ENCODE measurements at regions not wholly inside any gene's neighbourhood (a gene's known extent, or its start where the extent isn't known, plus 50 kb on each side); places are given as distances from the start of the nearest gene placed in this dataset.

- Histone ChIP-seq H3K27ac (no peak overlapping the region), H3K4me3 (no peak overlapping the region), H3K27me3 (no peaks in the 10 kb centered on the region), H3K4me1 (no peaks in the 10 kb centered on the region), H3K9me3 (peaks cover 0 to 21% of the 10 kb centered on the region in 2 donors), H3K36me3 (no peaks in the 10 kb centered on the region)
- TF ChIP-seq CTCF (IDR thresholded peaks at IDR 0.05), result no peak
- no peak for DNase-seq (ENCODE audit: low spot score)
Observed at GRCh38 chr5:167230414-167230813, 1061.0 kb upstream of the WWC1 start.

GRCh38 chr5:167232675-167233311, 1058.7 kb upstream of the WWC1 start:
- DNase-seq (ENCODE audit: low spot score), result no peak
- H3K27me3 ChIP-seq, result no peaks in the 10 kb centered on the region
- no peak for TF ChIP-seq CTCF (IDR thresholded peaks at IDR 0.05)
- H3K4me3 ChIP-seq, result no peak overlapping the region
- H3K27ac ChIP-seq, result no peak overlapping the region
- no peaks in the 10 kb centered on the region for H3K36me3 ChIP-seq
- H3K9me3 ChIP-seq, result peaks cover 0 to 13% of the 10 kb centered on the region in 2 donors
- no peaks in the 10 kb centered on the region for H3K4me1 ChIP-seq

- H3K27ac ChIP-seq, result no peak overlapping the region
- no peak for DNase-seq (ENCODE audit: low spot score)
- H3K4me1 ChIP-seq, result no peaks in the 10 kb centered on the region
- TF ChIP-seq CTCF (IDR thresholded peaks at IDR 0.05), result no peak
- H3K4me3 ChIP-seq, result no peak overlapping the region
- H3K9me3 ChIP-seq, result peaks cover 0 to 5% of the 10 kb centered on the region in 2 donors
- H3K36me3 ChIP-seq, result no peaks in the 10 kb centered on the region
- no peaks in the 10 kb centered on the region for H3K27me3 ChIP-seq
Observed at GRCh38 chr5:167233507-167234220, 1057.8 kb upstream of the WWC1 start.

- DNase-seq (ENCODE audit: low spot score), result no peak
- Histone ChIP-seq H3K4me1 (no peaks in the 10 kb centered on the region), H3K27me3 (no peaks in the 10 kb centered on the region), H3K27ac (no peak overlapping the region), H3K4me3 (no peak overlapping the region), H3K9me3 (no peaks in the 10 kb centered on the region), H3K36me3 (no peaks in the 10 kb centered on the region)
- TF ChIP-seq CTCF (IDR thresholded peaks at IDR 0.05), result no peak
Observed at GRCh38 chr5:167241436-167242067, 1049.9 kb upstream of the WWC1 start.

- Histone ChIP-seq H3K36me3 (no peaks in the 10 kb centered on the region), H3K27ac (no peak overlapping the region), H3K4me1 (no peaks in the 10 kb centered on the region), H3K27me3 (no peaks in the 10 kb centered on the region), H3K9me3 (no peaks in the 10 kb centered on the region), H3K4me3 (no peak overlapping the region)
- TF ChIP-seq CTCF (IDR thresholded peaks at IDR 0.05), result no peak
- DNase-seq (ENCODE audit: low spot score), result no peak
Observed at GRCh38 chr5:167242701-167243100, 1048.7 kb upstream of the WWC1 start.
